Astrocyte of the spinal cord (primary cell): ENCODE measurements at regions not wholly inside any gene's neighbourhood (a gene's known extent, or its start where the extent isn't known, plus 50 kb on each side); places are given as distances from the start of the nearest gene placed in this dataset.
A peak's percentile ranks its signal among the peaks of the same experiment; 100 is the strongest.

ENCODE experiments used
- DNase-seq: peaks from one replicate; pipeline ENCODE4 v3.0.0; 2011; ENCODE audit warnings: low read depth, low spot score
- H3K4me3 ChIP-seq: 2 replicates; pipeline ENCODE4 v1.5.1; 2011; ENCODE audit warnings: low read depth, mild to moderate bottlenecking, low read length, moderate library complexity
- in situ Hi-C: cut with HindIII; loops from 2 replicates; pipeline ENCODE4 v1.10.0; 2017; ENCODE audit warnings: low sequenced_read_pairs
- TF ChIP-seq, protein P1 (sequence below): IDR thresholded peaks from 2 replicates; pipeline ENCODE4 v1.5.1; 2012; ENCODE audit warnings: low read depth, mild to moderate bottlenecking, low read length, inconsistent platforms

DNA sequence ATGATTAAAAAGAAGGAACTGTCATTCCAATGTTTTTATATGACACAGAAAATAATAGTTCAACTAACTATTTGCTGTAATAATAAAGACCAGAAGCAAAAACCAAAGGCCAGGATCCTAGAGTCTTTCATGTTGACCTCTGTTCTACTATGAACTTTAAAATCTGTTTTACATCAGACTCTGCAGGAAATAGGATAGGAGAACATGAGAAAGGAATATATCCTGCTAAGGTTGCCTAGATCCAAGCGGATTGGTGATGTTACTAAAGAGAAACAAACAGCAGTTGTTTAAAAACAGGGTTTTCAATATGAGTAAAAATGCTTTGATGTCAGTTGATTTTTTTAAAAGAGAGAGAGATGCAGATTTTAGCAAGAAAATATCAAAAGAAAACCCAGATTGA, 549.6 kb downstream of the ZIC1 start:
- H3K4me3 ChIP-seq: no peak overlapping the region
- TF ChIP-seq, protein P1, sequence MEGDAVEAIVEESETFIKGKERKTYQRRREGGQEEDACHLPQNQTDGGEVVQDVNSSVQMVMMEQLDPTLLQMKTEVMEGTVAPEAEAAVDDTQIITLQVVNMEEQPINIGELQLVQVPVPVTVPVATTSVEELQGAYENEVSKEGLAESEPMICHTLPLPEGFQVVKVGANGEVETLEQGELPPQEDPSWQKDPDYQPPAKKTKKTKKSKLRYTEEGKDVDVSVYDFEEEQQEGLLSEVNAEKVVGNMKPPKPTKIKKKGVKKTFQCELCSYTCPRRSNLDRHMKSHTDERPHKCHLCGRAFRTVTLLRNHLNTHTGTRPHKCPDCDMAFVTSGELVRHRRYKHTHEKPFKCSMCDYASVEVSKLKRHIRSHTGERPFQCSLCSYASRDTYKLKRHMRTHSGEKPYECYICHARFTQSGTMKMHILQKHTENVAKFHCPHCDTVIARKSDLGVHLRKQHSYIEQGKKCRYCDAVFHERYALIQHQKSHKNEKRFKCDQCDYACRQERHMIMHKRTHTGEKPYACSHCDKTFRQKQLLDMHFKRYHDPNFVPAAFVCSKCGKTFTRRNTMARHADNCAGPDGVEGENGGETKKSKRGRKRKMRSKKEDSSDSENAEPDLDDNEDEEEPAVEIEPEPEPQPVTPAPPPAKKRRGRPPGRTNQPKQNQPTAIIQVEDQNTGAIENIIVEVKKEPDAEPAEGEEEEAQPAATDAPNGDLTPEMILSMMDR: no peak
- peak; percentile 32 for DNase-seq
- in situ Hi-C loops: no loop called here

DNA sequence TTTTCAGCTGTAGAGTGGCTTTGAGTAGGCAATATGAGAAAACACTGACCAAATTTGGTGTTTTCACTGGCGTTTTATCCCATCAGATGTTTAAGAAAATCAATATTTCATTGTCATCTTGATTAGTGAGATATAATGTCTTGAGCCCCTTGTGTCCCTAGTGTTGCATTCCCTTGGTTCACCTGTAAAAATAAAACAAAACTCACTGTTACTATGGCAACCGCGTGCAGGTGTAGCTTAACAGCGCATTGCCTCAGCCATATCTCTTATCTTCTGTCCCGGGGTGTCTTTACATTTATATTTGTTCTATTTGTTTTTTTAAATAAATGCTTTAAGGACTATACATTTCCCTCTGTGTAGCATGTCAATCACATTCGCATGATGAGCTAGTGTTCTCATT, 551.6 kb downstream of the ZIC1 start:
- no peak overlapping the region for H3K4me3 ChIP-seq
- TF ChIP-seq, protein P1: no peak
- in situ Hi-C loops: no loop called here
- DNase-seq: no peak

DNA sequence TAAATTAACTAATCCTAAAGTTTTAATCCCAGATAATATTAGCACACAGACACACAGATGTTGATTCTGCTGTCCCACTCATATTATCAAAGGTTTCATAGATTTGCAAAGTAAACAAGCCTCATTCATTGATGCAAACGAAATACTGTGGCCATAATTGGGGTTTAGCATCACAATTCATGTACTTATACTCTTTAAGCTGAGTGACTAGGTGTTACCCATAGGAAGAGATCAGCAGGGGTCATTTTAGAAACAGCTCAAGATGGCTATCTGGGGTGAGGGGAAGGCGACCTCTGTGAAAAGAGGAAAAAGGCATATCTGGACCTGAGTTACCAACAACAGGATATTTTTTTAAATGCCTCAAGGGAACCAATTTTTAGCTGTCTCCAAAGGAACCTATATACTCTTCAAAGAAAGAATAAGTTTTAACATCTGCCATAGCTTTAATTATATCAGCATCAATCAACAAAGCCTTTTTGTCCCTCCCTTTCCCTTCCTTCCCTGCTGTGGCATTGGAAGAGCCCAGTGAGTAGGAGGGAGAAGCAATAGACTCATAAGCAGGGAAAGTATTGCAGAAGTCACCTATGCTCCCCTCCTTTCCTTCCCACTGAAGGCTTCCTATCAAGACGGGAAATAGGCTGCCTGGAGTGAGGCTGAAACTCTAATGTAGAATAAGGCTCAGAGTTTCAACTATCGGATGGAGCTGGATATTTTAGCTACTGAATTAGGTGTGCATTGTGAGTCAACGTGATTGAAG, 553.4 kb downstream of the ZIC1 start:
- DNase-seq: no peak
- H3K4me3 ChIP-seq: no peak overlapping the region
- TF ChIP-seq, protein P1: no peak
- in situ Hi-C loops: no loop called here

DNA sequence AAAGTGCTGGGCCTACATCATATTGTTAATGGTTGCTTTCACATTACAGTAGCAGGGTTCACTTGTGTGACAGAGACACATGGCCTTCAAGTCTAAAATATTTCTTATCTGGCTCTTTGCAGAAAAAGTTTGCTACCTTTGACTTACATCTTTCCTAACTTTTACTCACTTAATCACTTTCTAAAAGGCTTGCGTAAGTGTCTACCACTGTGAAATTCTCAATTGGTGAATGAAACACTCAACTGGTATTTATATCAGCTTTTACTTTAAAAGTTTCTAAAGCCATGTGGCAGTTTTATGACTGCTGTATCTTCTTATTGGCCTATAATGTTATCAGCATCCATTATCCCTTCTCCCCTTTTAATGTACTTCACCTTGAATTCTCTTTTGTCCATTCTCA, 554.5 kb downstream of the ZIC1 start:
- TF ChIP-seq, protein P1: no peak
- no peak overlapping the region for H3K4me3 ChIP-seq
- in situ Hi-C loops: no loop called here

DNA sequence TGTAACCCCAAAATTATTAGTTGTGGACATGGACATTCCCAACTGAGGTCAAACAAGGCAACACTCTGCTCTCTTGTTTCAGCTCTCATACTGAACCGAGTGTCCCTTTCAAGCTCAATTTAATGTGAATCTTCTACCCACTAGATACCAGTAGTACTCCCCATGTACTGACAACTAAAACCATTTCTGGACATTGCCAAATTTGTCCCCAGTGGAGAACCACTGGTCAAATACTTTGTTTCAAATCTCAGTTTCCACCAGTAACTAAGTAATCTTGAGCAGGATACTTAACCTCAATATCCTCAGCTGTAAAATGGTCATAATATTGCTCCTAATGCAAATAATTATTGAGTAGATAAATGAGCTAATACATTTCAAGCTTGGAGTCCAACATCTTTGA, 566.0 kb downstream of the ZIC1 start:
- TF ChIP-seq, protein P1: no peak
- in situ Hi-C loops: no loop called here
- H3K4me3 ChIP-seq: no peak overlapping the region
- no peak for DNase-seq

More for the DNA sequence above, 554.5 kb downstream of the ZIC1 start:
- DNase-seq: no peak

DNA sequence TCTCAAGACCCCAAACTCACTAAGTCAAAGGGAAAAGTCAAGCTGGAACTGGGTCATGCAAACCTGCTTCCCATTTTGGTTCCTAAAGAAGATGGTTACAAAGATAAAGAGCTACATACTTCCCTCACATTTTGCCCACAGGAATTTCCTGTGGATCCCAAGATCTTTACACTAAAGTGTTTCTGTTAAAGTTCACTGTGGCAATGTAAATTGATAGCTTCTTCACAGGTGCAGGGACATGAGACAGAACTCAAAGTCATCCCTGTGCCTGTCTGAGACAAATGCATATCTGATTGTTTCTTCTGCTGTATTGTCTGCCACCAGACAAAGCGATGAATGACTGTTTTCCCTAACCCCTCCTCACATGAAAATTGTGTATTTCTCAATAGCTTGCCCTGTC, 567.8 kb downstream of the ZIC1 start:
- H3K4me3 ChIP-seq: no peak overlapping the region
- in situ Hi-C loops: no loop called here
- no peak for DNase-seq
- TF ChIP-seq, protein P1: no peak
